ENCODE measurements at regions not wholly inside any gene's neighbourhood (a gene's known extent, or its start where the extent isn't known, plus 50 kb on each side); places are given as distances from the start of the nearest gene placed in this dataset.

DNA sequence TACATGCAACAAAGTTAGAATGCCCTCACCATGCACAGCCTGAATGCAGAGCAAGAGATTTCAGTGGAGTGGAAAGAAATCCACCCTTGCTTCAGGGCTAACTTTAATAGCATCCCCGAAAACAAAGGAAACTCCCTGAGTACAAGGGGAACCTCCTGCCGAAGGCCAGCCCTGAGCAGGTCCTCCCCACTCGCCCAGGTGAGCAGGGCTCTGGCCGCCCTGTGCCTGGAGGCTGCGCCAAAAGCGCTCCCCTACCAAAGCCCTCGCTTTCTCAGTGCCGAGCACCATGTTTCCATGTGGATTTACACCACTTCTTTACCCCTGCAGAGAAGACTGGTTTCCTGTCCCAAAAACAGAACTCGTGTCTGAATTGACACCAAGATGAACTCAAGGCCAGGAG is 61.9 kb upstream of the RPS6KA2 start:
- TF ChIP-seq, protein P1, sequence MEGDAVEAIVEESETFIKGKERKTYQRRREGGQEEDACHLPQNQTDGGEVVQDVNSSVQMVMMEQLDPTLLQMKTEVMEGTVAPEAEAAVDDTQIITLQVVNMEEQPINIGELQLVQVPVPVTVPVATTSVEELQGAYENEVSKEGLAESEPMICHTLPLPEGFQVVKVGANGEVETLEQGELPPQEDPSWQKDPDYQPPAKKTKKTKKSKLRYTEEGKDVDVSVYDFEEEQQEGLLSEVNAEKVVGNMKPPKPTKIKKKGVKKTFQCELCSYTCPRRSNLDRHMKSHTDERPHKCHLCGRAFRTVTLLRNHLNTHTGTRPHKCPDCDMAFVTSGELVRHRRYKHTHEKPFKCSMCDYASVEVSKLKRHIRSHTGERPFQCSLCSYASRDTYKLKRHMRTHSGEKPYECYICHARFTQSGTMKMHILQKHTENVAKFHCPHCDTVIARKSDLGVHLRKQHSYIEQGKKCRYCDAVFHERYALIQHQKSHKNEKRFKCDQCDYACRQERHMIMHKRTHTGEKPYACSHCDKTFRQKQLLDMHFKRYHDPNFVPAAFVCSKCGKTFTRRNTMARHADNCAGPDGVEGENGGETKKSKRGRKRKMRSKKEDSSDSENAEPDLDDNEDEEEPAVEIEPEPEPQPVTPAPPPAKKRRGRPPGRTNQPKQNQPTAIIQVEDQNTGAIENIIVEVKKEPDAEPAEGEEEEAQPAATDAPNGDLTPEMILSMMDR (CRISPR knock-in tag; IDR thresholded peaks at IDR 0.05), result no peak
- no peak for TF ChIP-seq TEAD2 (CRISPR knock-in tag; IDR thresholded peaks at IDR 0.05)
- no peak for TF ChIP-seq CBX2 (IDR thresholded peaks at IDR 0.05; ENCODE audit: low read depth, low read length)
- no peak for TF ChIP-seq CBX2 (CRISPR knock-in tag; IDR thresholded peaks at IDR 0.05; ENCODE audit: low read depth)
- TF ChIP-seq TCF7 (IDR thresholded peaks at IDR 0.05; ENCODE audit: low read depth), result no peak
- TF ChIP-seq CBFB (CRISPR knock-in tag; IDR thresholded peaks at IDR 0.05), result no peak
- no peak for TF ChIP-seq RELA (CRISPR knock-in tag; IDR thresholded peaks at IDR 0.05)
- no peak for TF ChIP-seq SRF (IDR thresholded peaks at IDR 0.05; ENCODE audit: low read depth, low read length)
- no peak for TF ChIP-seq HNF4A (CRISPR knock-in tag; IDR thresholded peaks at IDR 0.05)
- no peak for TF ChIP-seq BHLHE40 (IDR thresholded peaks at IDR 0.05; ENCODE audit: low read length)
- TF ChIP-seq HDAC2 (CRISPR knock-in tag; IDR thresholded peaks at IDR 0.05), result no peak
- TF ChIP-seq CREB1 (IDR thresholded peaks at IDR 0.05), result no peak
- TF ChIP-seq CREB1 (CRISPR knock-in tag; IDR thresholded peaks at IDR 0.05), result no peak
- no peak for TF ChIP-seq ZMYM2 (CRISPR knock-in tag; IDR thresholded peaks at IDR 0.05)

Measured in HepG2 (cell line).